ENCODE measurements at regions not wholly inside any gene's neighbourhood (a gene's known extent, or its start where the extent isn't known, plus 50 kb on each side); places are given as distances from the start of the nearest gene placed in this dataset.

- H3K27ac ChIP-seq (ENCODE audit: low read depth in 1 of 2, low read length in 2 of 2) = no peak overlapping the region
- ATAC-seq (ENCODE audit: low FRiP score) = no peak
- H3K27me3 ChIP-seq (ENCODE audit: control insufficient read depth in 1 of 2, insufficient read depth in 2 of 2, low read length in 1 of 2) = no peaks in the 10 kb centered on the region
- intact Hi-C loops (cut with DNase I) = no loop called here
- no peaks in the 10 kb centered on the region for H3K9me3 ChIP-seq (ENCODE audit: control insufficient read depth, low read length)
- no peaks in the 10 kb centered on the region for H3K4me1 ChIP-seq (ENCODE audit: control insufficient read depth in 1 of 2, insufficient read depth in 2 of 2, low read length in 2 of 2)
- H3K36me3 ChIP-seq (ENCODE audit: control insufficient read depth in 1 of 2, insufficient read depth in 2 of 2, low read length in 1 of 2) = no peaks in the 10 kb centered on the region
- H3K4me3 ChIP-seq (ENCODE audit: low read length in 2 of 2) = no peak overlapping the region
- no peak for DNase-seq
- WGBS, 2 donors = 85 to 87% methylated on average over 29 of the region's 29 CpGs
Measured at GRCh38 chr20:62534526-62535221, 58.9 kb upstream of the GATA5 start.

- H3K27me3 ChIP-seq (ENCODE audit: control insufficient read depth in 1 of 2, insufficient read depth in 2 of 2, low read length in 1 of 2) = no peaks in the 10 kb centered on the region
- ATAC-seq (ENCODE audit: low FRiP score) = no peak
- intact Hi-C loops (cut with DNase I) = no loop called here
- no peak overlapping the region for H3K4me3 ChIP-seq (ENCODE audit: low read length in 2 of 2)
- no peaks in the 10 kb centered on the region for H3K9me3 ChIP-seq (ENCODE audit: control insufficient read depth, low read length)
- no peaks in the 10 kb centered on the region for H3K4me1 ChIP-seq (ENCODE audit: control insufficient read depth in 1 of 2, insufficient read depth in 2 of 2, low read length in 2 of 2)
- no peak overlapping the region for H3K27ac ChIP-seq (ENCODE audit: low read depth in 1 of 2, low read length in 2 of 2)
- 68 to 77% methylated on average over 11 of the region's 11 CpGs for WGBS, 2 donors
- no peak for DNase-seq
- no peaks in the 10 kb centered on the region for H3K36me3 ChIP-seq (ENCODE audit: control insufficient read depth in 1 of 2, insufficient read depth in 2 of 2, low read length in 1 of 2)
Measured at GRCh38 chr20:62535282-62535811, 59.6 kb upstream of the GATA5 start.

- intact Hi-C loops (cut with DNase I) = no loop called here
- Histone ChIP-seq H3K36me3 (ENCODE audit: control insufficient read depth in 1 of 2, insufficient read depth in 2 of 2, low read length in 1 of 2) (no peaks in the 10 kb centered on the region), H3K4me3 (ENCODE audit: low read length in 2 of 2) (no peak overlapping the region), H3K27ac (ENCODE audit: low read depth in 1 of 2, low read length in 2 of 2) (no peak overlapping the region), H3K9me3 (ENCODE audit: control insufficient read depth, low read length) (no peaks in the 10 kb centered on the region), H3K27me3 (ENCODE audit: control insufficient read depth in 1 of 2, insufficient read depth in 2 of 2, low read length in 1 of 2) (no peaks in the 10 kb centered on the region), H3K4me1 (ENCODE audit: control insufficient read depth in 1 of 2, insufficient read depth in 2 of 2, low read length in 2 of 2) (no peaks in the 10 kb centered on the region)
- ATAC-seq (ENCODE audit: low FRiP score) (no peak), DNase-seq (no peak)
- WGBS, 2 donors = 87 to 92% methylated on average over 11 to 12 of the region's 12 CpGs
Measured at GRCh38 chr20:62535964-62536363, 60.2 kb upstream of the GATA5 start.

GRCh38 chr20:62536871-62537401 is 61.1 kb upstream of the GATA5 start:
- intact Hi-C loops (cut with DNase I) = no loop called here
- H3K27ac ChIP-seq (ENCODE audit: low read depth in 1 of 2, low read length in 2 of 2) = no peak overlapping the region
- no peaks in the 10 kb centered on the region for H3K9me3 ChIP-seq (ENCODE audit: control insufficient read depth, low read length)
- no peaks in the 10 kb centered on the region for H3K27me3 ChIP-seq (ENCODE audit: control insufficient read depth in 1 of 2, insufficient read depth in 2 of 2, low read length in 1 of 2)
- no peak overlapping the region for H3K4me3 ChIP-seq (ENCODE audit: low read length in 2 of 2)
- no peak for DNase-seq
- no peaks in the 10 kb centered on the region for H3K4me1 ChIP-seq (ENCODE audit: control insufficient read depth in 1 of 2, insufficient read depth in 2 of 2, low read length in 2 of 2)
- ATAC-seq (ENCODE audit: low FRiP score) = peak; percentile 6
- 66 to 76% methylated on average over 16 of the region's 16 CpGs for WGBS, 2 donors
- no peaks in the 10 kb centered on the region for H3K36me3 ChIP-seq (ENCODE audit: control insufficient read depth in 1 of 2, insufficient read depth in 2 of 2, low read length in 1 of 2)

- WGBS, 2 donors = 91 to 93% methylated on average over 26 to 28 of the region's 28 CpGs
Measured at GRCh38 chr20:62537649-62538292, 62.0 kb upstream of the GATA5 start.

GRCh38 chr20:62539198-62540045 is 63.6 kb upstream of the GATA5 start:
- 14 to 17% methylated on average over 24 to 25 of the region's 25 CpGs for WGBS, 2 donors
- Histone ChIP-seq H3K4me1 (ENCODE audit: control insufficient read depth in 1 of 2, insufficient read depth in 2 of 2, low read length in 2 of 2) (no peaks in the 10 kb centered on the region), H3K9me3 (ENCODE audit: control insufficient read depth, low read length) (no peaks in the 10 kb centered on the region), H3K27me3 (ENCODE audit: control insufficient read depth in 1 of 2, insufficient read depth in 2 of 2, low read length in 1 of 2) (no peaks in the 10 kb centered on the region), H3K4me3 (ENCODE audit: low read length in 2 of 2) (no peak overlapping the region), H3K36me3 (ENCODE audit: control insufficient read depth in 1 of 2, insufficient read depth in 2 of 2, low read length in 1 of 2) (no peaks in the 10 kb centered on the region), H3K27ac (ENCODE audit: low read depth in 1 of 2, low read length in 2 of 2) (no peak overlapping the region)
- DNase-seq = no peak
- intact Hi-C loops (cut with DNase I) = no loop called here
- no peak for ATAC-seq (ENCODE audit: low FRiP score)

More at GRCh38 chr20:62537649-62538292, 62.0 kb upstream of the GATA5 start:
- H3K27ac ChIP-seq (ENCODE audit: low read depth in 1 of 2, low read length in 2 of 2) = no peak overlapping the region
- no peaks in the 10 kb centered on the region for H3K4me1 ChIP-seq (ENCODE audit: control insufficient read depth in 1 of 2, insufficient read depth in 2 of 2, low read length in 2 of 2)
- H3K36me3 ChIP-seq (ENCODE audit: control insufficient read depth in 1 of 2, insufficient read depth in 2 of 2, low read length in 1 of 2) = no peaks in the 10 kb centered on the region
- DNase-seq = no peak
- H3K9me3 ChIP-seq (ENCODE audit: control insufficient read depth, low read length) = no peaks in the 10 kb centered on the region
- H3K27me3 ChIP-seq (ENCODE audit: control insufficient read depth in 1 of 2, insufficient read depth in 2 of 2, low read length in 1 of 2) = no peaks in the 10 kb centered on the region
- intact Hi-C loops (cut with DNase I) = no loop called here
- ATAC-seq (ENCODE audit: low FRiP score) = no peak
- H3K4me3 ChIP-seq (ENCODE audit: low read length in 2 of 2) = no peak overlapping the region

GRCh38 chr20:62540504-62540903 is 64.7 kb upstream of the GATA5 start:
- H3K27ac ChIP-seq (ENCODE audit: low read depth in 1 of 2, low read length in 2 of 2) = no peak overlapping the region

GRCh38 chr20:62542862-62543261 is 67.1 kb upstream of the GATA5 start:
- Histone ChIP-seq H3K27me3 (ENCODE audit: control insufficient read depth in 1 of 2, insufficient read depth in 2 of 2, low read length in 1 of 2) (no peaks in the 10 kb centered on the region), H3K27ac (ENCODE audit: low read depth in 1 of 2, low read length in 2 of 2) (no peak overlapping the region), H3K4me1 (ENCODE audit: control insufficient read depth in 1 of 2, insufficient read depth in 2 of 2, low read length in 2 of 2) (no peaks in the 10 kb centered on the region), H3K36me3 (ENCODE audit: control insufficient read depth in 1 of 2, insufficient read depth in 2 of 2, low read length in 1 of 2) (no peaks in the 10 kb centered on the region), H3K4me3 (ENCODE audit: low read length in 2 of 2) (no peak overlapping the region), H3K9me3 (ENCODE audit: control insufficient read depth, low read length) (no peaks in the 10 kb centered on the region)
- intact Hi-C loops (cut with DNase I) = no loop called here
- DNase-seq (no peak), ATAC-seq (ENCODE audit: low FRiP score) (no peak)
- 25 to 29% methylated on average over 14 of the region's 14 CpGs for WGBS, 2 donors

More at GRCh38 chr20:62540504-62540903, 64.7 kb upstream of the GATA5 start:
- intact Hi-C loops (cut with DNase I) = no loop called here
- H3K9me3 ChIP-seq (ENCODE audit: control insufficient read depth, low read length) = no peaks in the 10 kb centered on the region
- ATAC-seq (ENCODE audit: low FRiP score) (no peak), DNase-seq (no peak)
- no peak overlapping the region for H3K4me3 ChIP-seq (ENCODE audit: low read length in 2 of 2)
- no peaks in the 10 kb centered on the region for H3K27me3 ChIP-seq (ENCODE audit: control insufficient read depth in 1 of 2, insufficient read depth in 2 of 2, low read length in 1 of 2)
- H3K4me1 ChIP-seq (ENCODE audit: control insufficient read depth in 1 of 2, insufficient read depth in 2 of 2, low read length in 2 of 2) = no peaks in the 10 kb centered on the region
- H3K36me3 ChIP-seq (ENCODE audit: control insufficient read depth in 1 of 2, insufficient read depth in 2 of 2, low read length in 1 of 2) = no peaks in the 10 kb centered on the region
- WGBS, 2 donors = 87 to 90% methylated on average over 14 of the region's 14 CpGs
